ENCODE measurements at regions not wholly inside any gene's neighbourhood (a gene's known extent, or its start where the extent isn't known, plus 50 kb on each side); places are given as distances from the start of the nearest gene placed in this dataset.
"Not testable (repeated sequence)": the region's sequence is repeated elsewhere in the genome, so short reads cannot be mapped to it uniquely, and the experiment has no call there.

DNA sequence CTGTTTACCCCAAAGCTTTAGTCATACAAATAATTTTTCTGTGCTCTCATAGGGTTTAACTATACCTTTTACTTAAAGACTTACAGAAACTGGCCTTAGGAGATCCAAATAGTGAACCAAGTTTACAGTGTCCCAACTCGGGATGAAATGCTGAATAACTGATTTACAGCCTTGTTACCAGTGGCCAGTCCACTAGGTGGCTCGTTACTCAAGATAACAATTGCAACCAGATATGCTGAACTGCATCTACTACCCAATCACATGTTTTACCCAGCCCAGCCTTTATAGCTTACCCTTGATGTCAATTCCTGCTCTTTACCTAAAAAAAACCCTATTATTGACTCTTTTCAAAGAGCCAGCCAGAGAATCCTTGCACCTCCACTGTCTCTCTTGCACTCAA lies 1148.8 kb upstream of the ADGRL4 start:
- Histone ChIP-seq H3K9me3 (no peaks in the 10 kb centered on the region), H3K36me3 (no peaks in the 10 kb centered on the region), H3K4me1 (no peaks in the 10 kb centered on the region), H3K4me3 (no peak overlapping the region), H3K27me3 (no peaks in the 10 kb centered on the region), H3K27ac (no peak overlapping the region)
- ATAC-seq, result peak in 1 of 4 donors; percentile 25
- no peak for TF ChIP-seq POLR2A (IDR thresholded peaks at IDR 0.05)
- TF ChIP-seq, protein P1, sequence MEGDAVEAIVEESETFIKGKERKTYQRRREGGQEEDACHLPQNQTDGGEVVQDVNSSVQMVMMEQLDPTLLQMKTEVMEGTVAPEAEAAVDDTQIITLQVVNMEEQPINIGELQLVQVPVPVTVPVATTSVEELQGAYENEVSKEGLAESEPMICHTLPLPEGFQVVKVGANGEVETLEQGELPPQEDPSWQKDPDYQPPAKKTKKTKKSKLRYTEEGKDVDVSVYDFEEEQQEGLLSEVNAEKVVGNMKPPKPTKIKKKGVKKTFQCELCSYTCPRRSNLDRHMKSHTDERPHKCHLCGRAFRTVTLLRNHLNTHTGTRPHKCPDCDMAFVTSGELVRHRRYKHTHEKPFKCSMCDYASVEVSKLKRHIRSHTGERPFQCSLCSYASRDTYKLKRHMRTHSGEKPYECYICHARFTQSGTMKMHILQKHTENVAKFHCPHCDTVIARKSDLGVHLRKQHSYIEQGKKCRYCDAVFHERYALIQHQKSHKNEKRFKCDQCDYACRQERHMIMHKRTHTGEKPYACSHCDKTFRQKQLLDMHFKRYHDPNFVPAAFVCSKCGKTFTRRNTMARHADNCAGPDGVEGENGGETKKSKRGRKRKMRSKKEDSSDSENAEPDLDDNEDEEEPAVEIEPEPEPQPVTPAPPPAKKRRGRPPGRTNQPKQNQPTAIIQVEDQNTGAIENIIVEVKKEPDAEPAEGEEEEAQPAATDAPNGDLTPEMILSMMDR (IDR thresholded peaks at IDR 0.05), result peak in 1 of 4 donors; percentile 9
- intact Hi-C loops (cut with DNase I), result no loop called here
- DNase-seq, result no peak
- 19% methylated on average over 2 of the region's 2 CpGs for WGBS (ENCODE audit: insufficient coverage, low coverage, low lambda C conversion rate, missing lambda C conversion rate)

DNA sequence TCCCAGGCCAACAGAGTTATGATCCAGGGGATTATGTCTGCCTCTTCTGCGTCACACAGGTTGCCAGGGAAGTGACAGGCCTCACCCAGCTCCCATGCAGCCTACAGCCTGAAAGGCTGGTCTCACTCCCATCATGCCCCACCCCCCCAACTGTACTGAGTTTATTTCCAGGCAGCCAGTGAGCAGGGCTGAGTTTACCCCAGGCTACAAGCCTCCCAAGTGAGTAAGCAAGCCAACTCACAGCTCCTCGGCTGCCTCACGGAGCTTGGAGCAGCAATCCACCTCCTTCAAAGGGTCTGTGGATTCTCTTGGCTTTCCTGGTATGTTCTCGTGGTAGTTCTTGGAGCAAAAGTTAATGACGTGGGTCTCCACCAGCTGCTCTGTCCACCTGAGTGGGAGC lies 1147.6 kb upstream of the ADGRL4 start:
- 70% methylated on average over 3 of the region's 5 CpGs for WGBS (ENCODE audit: insufficient coverage, low coverage, low lambda C conversion rate, missing lambda C conversion rate)
- Histone ChIP-seq H3K4me1 (no peaks in the 10 kb centered on the region), H3K27ac (no peak overlapping the region), H3K9me3 (no peaks in the 10 kb centered on the region), H3K36me3 (no peaks in the 10 kb centered on the region), H3K4me3 (no peak overlapping the region), H3K27me3 (no peaks in the 10 kb centered on the region)
- DNase-seq (no peak), ATAC-seq (no peak)
- intact Hi-C loops (cut with DNase I), result no loop called here
- TF ChIP-seq POLR2A (IDR thresholded peaks at IDR 0.05), result no peak
- TF ChIP-seq, protein P1 (IDR thresholded peaks at IDR 0.05), result no peak

DNA sequence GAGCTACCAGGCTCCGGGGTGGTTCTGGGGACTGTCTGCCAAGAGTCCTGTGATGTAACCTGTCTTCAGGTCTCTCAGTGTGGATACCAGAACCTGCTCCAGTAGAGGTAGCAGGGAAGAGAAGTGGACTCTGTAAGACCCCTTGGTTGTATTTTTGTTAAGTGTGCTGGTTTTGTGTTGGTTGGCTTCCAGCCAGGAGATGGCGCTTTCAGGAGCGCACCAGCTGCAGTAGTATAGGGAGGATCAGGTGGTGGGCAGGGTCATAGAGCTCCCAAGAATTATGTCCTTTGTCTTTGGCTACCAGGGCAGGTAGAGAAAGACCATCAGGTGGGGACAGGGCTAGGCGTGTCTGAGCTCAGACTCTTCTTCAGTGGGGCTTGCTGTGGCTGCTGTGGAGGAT lies 1147.2 kb upstream of the ADGRL4 start:
- intact Hi-C loops (cut with DNase I), result no loop called here
- TF ChIP-seq POLR2A (IDR thresholded peaks at IDR 0.05), result no peak
- TF ChIP-seq, protein P1 (IDR thresholded peaks at IDR 0.05), result no peak
- Histone ChIP-seq H3K27ac (no peak overlapping the region), H3K4me3 (no peak overlapping the region), H3K27me3 (no peaks in the 10 kb centered on the region), H3K4me1 (no peaks in the 10 kb centered on the region), H3K36me3 (no peaks in the 10 kb centered on the region), H3K9me3 (no peaks in the 10 kb centered on the region)
- ATAC-seq (no peak), DNase-seq (no peak)
- 96% methylated on average over 3 of the region's 4 CpGs for WGBS (ENCODE audit: insufficient coverage, low coverage, low lambda C conversion rate, missing lambda C conversion rate)

DNA sequence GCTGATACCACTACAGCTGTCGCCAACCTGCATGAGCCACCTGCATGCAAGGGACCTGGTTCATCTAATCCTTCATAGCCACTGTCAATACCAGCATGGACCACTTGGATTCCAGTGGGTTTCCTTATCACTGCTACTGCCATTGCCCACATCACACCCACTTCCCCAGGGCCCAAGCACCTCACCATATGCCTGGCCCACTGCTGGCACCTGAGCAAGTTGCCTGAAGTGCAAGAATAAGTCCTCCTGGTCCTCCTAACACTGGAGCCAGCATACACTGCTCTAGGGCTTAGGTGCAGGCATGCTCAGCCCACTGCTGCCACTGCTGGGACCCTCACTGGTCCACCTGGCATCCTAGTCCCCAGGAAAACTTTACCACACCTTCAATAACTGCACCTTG lies 1136.8 kb upstream of the ADGRL4 start:
- Histone ChIP-seq H3K4me3 (no peak overlapping the region), H3K9me3 (no peaks in the 10 kb centered on the region), H3K27ac (no peak overlapping the region), H3K27me3 (no peaks in the 10 kb centered on the region), H3K36me3 (no peaks in the 10 kb centered on the region), H3K4me1 (no peaks in the 10 kb centered on the region)
- DNase-seq (no peak), ATAC-seq (no peak)
- intact Hi-C loops (cut with DNase I), result no loop called here
- 0% methylated on average over 1 of the region's 1 CpG for WGBS (ENCODE audit: insufficient coverage, low coverage, low lambda C conversion rate, missing lambda C conversion rate)
- no peak for TF ChIP-seq POLR2A (IDR thresholded peaks at IDR 0.05)
- TF ChIP-seq, protein P1 (IDR thresholded peaks at IDR 0.05), result no peak

DNA sequence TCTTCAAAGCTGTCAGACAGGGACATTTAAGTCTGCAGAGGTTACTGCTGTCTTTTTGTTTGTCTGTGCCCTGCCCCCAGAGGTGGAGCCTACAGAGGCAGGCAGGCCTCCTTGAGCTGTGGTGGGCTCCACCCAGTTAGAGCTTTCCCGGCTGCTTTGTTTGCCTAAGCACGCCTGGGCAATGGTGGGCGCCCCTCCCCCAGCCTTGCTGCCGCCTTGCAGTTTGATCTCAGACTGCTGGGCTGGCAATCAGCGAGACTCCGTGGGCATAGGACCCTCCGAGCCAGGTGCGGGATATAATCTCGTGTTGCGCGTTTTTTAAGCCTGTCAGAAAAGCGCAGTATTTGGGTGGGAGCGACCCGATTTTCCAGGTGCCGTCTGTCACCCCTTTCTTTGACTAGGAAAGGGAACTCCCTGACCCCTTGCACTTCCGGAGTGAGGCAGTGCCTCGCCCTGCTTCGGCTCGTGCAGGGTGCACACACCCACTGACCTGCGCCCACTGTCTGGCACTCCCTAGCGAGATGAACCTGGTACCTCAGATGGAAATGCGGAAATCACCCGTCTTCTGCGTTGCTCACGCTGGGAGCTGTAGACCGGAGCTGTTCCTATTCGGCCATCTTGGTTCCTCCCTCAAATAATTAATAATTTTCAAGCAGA lies 1131.5 kb upstream of the ADGRL4 start:
- intact Hi-C loops (cut with DNase I); H3K4me3 ChIP-seq; ATAC-seq; H3K36me3 ChIP-seq; H3K9me3 ChIP-seq; DNase-seq; H3K4me1 ChIP-seq; H3K27ac ChIP-seq; H3K27me3 ChIP-seq: not testable (repeated sequence)
- 88% methylated on average over 15 of the region's 27 CpGs for WGBS (ENCODE audit: insufficient coverage, low coverage, low lambda C conversion rate, missing lambda C conversion rate)

Measured in right lobe of liver (tissue), 6 donors.